SU-DHL-6 (cell line): ENCODE measurements at regions not wholly inside any gene's neighbourhood (a gene's known extent, or its start where the extent isn't known, plus 50 kb on each side); places are given as distances from the start of the nearest gene placed in this dataset.

ENCODE experiments used
- CTCF ChIP-seq: fragments of 200-600 bp; sonication (generic); IDR thresholded peaks from one replicate; pipeline ENCODE4 v1.5.1; 2017; ENCODE audit warnings: antibody characterized with exemption, mild to moderate bottlenecking, low read length, moderate library complexity; ENCODE audit not compliant: insufficient read depth, poor library complexity, severe bottlenecking
- EZH2phosphoT487 ChIP-seq: fragments of 200-600 bp; sonication (generic), shearing (Covaris generic); conservative IDR thresholded peaks from 2 replicates; pipeline ENCODE4 v1.6.1; 2018; ENCODE audit warnings: mild to moderate bottlenecking, antibody characterized with exemption, low read length, moderate library complexity, mixed read lengths

GRCh38 chr5:34511063-34511462 is 145.1 kb upstream of the RAI14 start:
- no peak for TF ChIP-seq CTCF
- TF ChIP-seq EZH2phosphoT487: no peak
